H9 (cell line): ENCODE measurements at regions not wholly inside any gene's neighbourhood (a gene's known extent, or its start where the extent isn't known, plus 50 kb on each side); places are given as distances from the start of the nearest gene placed in this dataset.

Experiments used
- DNase-seq: peaks from one replicate; pipeline ENCODE4 v3.0.0-alpha.2; 2017
- H2AFZ ChIP-seq: one replicate; pipeline ENCODE4 v1.6.1; 2013; ENCODE audit warnings: mild to moderate bottlenecking, low read length, control low read depth, moderate library complexity
- H2AK5ac ChIP-seq: 2 replicates; pipeline ENCODE4 v1.6.1; 2013; ENCODE audit warnings: low read length, control low read depth, mixed read lengths; ENCODE audit not compliant: insufficient read length
- H2BK120ac ChIP-seq: one replicate; pipeline ENCODE4 v1.6.1; 2013; ENCODE audit warnings: low read depth, mild to moderate bottlenecking, low read length, control low read depth, inconsistent platforms; ENCODE audit not compliant: poor library complexity, severe bottlenecking
- H2BK12ac ChIP-seq: 2 replicates; pipeline ENCODE4 v1.6.1; 2013; ENCODE audit warnings: low read length, control low read depth, mixed read lengths, low read depth; ENCODE audit not compliant: insufficient read length
- H2BK15ac ChIP-seq: 2 replicates; pipeline ENCODE4 v1.6.1; 2013; ENCODE audit warnings: low read depth, low read length, control low read depth
- H2BK20ac ChIP-seq: one replicate; pipeline ENCODE4 v1.6.1; 2013; ENCODE audit warnings: low read depth, mild to moderate bottlenecking, low read length, control low read depth, inconsistent platforms; ENCODE audit not compliant: poor library complexity, severe bottlenecking
- H2BK5ac ChIP-seq: 2 replicates; pipeline ENCODE4 v1.6.1; 2013; ENCODE audit warnings: low read length, control low read depth, mixed read lengths; ENCODE audit not compliant: insufficient read length
- H3K14ac ChIP-seq: 2 replicates; pipeline ENCODE4 v1.6.1; 2013; ENCODE audit warnings: low read length, control low read depth; ENCODE audit not compliant: insufficient read depth
- H3K18ac ChIP-seq: 2 replicates; pipeline ENCODE4 v1.6.1; 2013; ENCODE audit warnings: low read depth, mild to moderate bottlenecking, mixed read lengths, low read length, control low read depth; ENCODE audit not compliant: insufficient read length
- H3K23ac ChIP-seq: 2 replicates; pipeline ENCODE4 v1.6.1; 2013; ENCODE audit warnings: low read length, control low read depth, mixed read lengths, low read depth; ENCODE audit not compliant: insufficient read length
- H3K23me2 ChIP-seq: 2 replicates; pipeline ENCODE4 v1.6.1; 2013; ENCODE audit warnings: low read depth, mild to moderate bottlenecking, mixed read lengths, low read length, control low read depth; ENCODE audit not compliant: insufficient read length, poor library complexity, severe bottlenecking
- H3K27ac ChIP-seq: 2 replicates; pipeline ENCODE4 v1.5.1; 2013; ENCODE audit warnings: low read length, control low read depth, mixed read lengths, low read depth; ENCODE audit not compliant: insufficient read length
- H3K27me3 ChIP-seq: 2 replicates; pipeline ENCODE4 v1.6.1; 2013; ENCODE audit warnings: low read length, control low read depth, inconsistent platforms; ENCODE audit not compliant: insufficient read depth
- H3K4ac ChIP-seq: 2 replicates; pipeline ENCODE4 v1.6.1; 2013; ENCODE audit warnings: low read depth, mild to moderate bottlenecking, control low read depth, inconsistent platforms, low read length, moderate library complexity
- H3K4me1 ChIP-seq: 2 replicates; pipeline ENCODE4 v1.6.1; 2013; ENCODE audit warnings: low read length, control low read depth, inconsistent platforms; ENCODE audit not compliant: insufficient read depth
- H3K4me2 ChIP-seq: 2 replicates; pipeline ENCODE4 v1.6.1; 2013; ENCODE audit warnings: low read length, control low read depth, mixed read lengths; ENCODE audit not compliant: insufficient read length, insufficient read depth
- H3K56ac ChIP-seq: 2 replicates; pipeline ENCODE4 v1.6.1; 2013; ENCODE audit warnings: low read depth, mild to moderate bottlenecking, mixed read lengths, low read length, control low read depth; ENCODE audit not compliant: insufficient read length
- H3K79me1 ChIP-seq: 2 replicates; pipeline ENCODE4 v1.6.1; 2013; ENCODE audit warnings: low read depth, mild to moderate bottlenecking, moderate library complexity, low read length, control low read depth, inconsistent platforms; ENCODE audit not compliant: insufficient read depth, poor library complexity, severe bottlenecking
- H3K79me2 ChIP-seq: 2 replicates; pipeline ENCODE4 v1.6.1; 2013; ENCODE audit warnings: low read length, control low read depth, inconsistent platforms; ENCODE audit not compliant: insufficient read depth
- H3K9ac ChIP-seq: 2 replicates; pipeline ENCODE4 v1.6.1; 2013; ENCODE audit warnings: low read length, control low read depth, mixed read lengths; ENCODE audit not compliant: insufficient read length; ENCODE audit errors: extremely low read depth
- H3K9me3 ChIP-seq: one replicate; pipeline ENCODE4 v1.6.1; 2013; ENCODE audit warnings: low read depth, low read length, inconsistent platforms; ENCODE audit not compliant: control insufficient read depth
- H3T11ph ChIP-seq: one replicate; pipeline ENCODE4 v1.6.1; 2013; ENCODE audit warnings: mild to moderate bottlenecking, low read length, control low read depth, inconsistent platforms
- H4K20me1 ChIP-seq: one replicate; pipeline ENCODE4 v1.6.1; 2013; ENCODE audit not compliant: control insufficient read depth, insufficient read length, insufficient read depth
- H4K5ac ChIP-seq: 2 replicates; pipeline ENCODE4 v1.6.1; 2013; ENCODE audit warnings: low read depth, mild to moderate bottlenecking, mixed read lengths, low read length, control low read depth; ENCODE audit not compliant: insufficient read length
- H4K8ac ChIP-seq: replicated peaks from 2 replicates; pipeline ENCODE4 v1.6.1; 2013; ENCODE audit warnings: low read length, control low read depth, mixed read lengths, low read depth; ENCODE audit not compliant: insufficient read length
- H4K91ac ChIP-seq: 2 replicates; pipeline ENCODE4 v1.6.1; 2013; ENCODE audit warnings: low read depth, mild to moderate bottlenecking, moderate library complexity, mixed read lengths, low read length, control low read depth; ENCODE audit not compliant: insufficient read length
- H3K27ac Mint-ChIP-seq, 3 experiments: 2 replicates in 2 of 3; 3 replicates in 1 of 3; pipeline ENCODE4 v1.8.0; 2020 to 2021; ENCODE audit warnings: mixed read lengths in 3 of 3, mild to moderate bottlenecking in 1 of 3, moderate library complexity in 1 of 3
- H3K27me3 Mint-ChIP-seq: 2 replicates; pipeline ENCODE4 v1.8.0; 2021; ENCODE audit warnings: low read depth, mild to moderate bottlenecking, moderate library complexity, mixed read lengths
- H3K36me3 Mint-ChIP-seq, 3 experiments: 2 replicates in 2 of 3; 3 replicates in 1 of 3; pipeline ENCODE4 v1.8.0; 2020 to 2021; ENCODE audit warnings: low read depth in 3 of 3, mixed read lengths in 3 of 3; ENCODE audit not compliant: insufficient read depth in 1 of 3
- H3K4me1 Mint-ChIP-seq, 2 experiments: 2 replicates each; pipeline ENCODE4 v1.8.0; 2020; ENCODE audit warnings: mixed read lengths in 2 of 2
- H3K4me3 Mint-ChIP-seq, 2 experiments: 2 replicates in 1 of 2; 3 replicates in 1 of 2; pipeline ENCODE4 v1.8.0; 2020 to 2021; ENCODE audit warnings: mild to moderate bottlenecking in 2 of 2, mixed read lengths in 2 of 2, moderate library complexity in 1 of 2
- H3K9me3 Mint-ChIP-seq, 2 experiments: 2 replicates in 1 of 2; 3 replicates in 1 of 2; pipeline ENCODE4 v1.8.0; 2020; ENCODE audit warnings: mild to moderate bottlenecking in 2 of 2, mixed read lengths in 2 of 2, moderate library complexity in 1 of 2
- WGBS: extraction: QIAGEN DNeasy Blood & Tissue Kit; methylation state at CpG from one replicate; pipeline ENCODE4 v1.1.7; 2013; ENCODE audit warnings: missing lambda C conversion rate, low lambda C conversion rate, mixed read lengths; ENCODE audit not compliant: insufficient read length; ENCODE audit errors: extremely low coverage; 5-methylcytosine and 5-hydroxymethylcytosine counted together
- TF ChIP-seq, protein P1 (sequence below): fragments of 200-600 bp; sonication (generic); conservative IDR thresholded peaks from 3 replicates; pipeline ENCODE4 v1.8.0; 2021; ENCODE audit warnings: antibody characterized with exemption, mild to moderate bottlenecking

DNA sequence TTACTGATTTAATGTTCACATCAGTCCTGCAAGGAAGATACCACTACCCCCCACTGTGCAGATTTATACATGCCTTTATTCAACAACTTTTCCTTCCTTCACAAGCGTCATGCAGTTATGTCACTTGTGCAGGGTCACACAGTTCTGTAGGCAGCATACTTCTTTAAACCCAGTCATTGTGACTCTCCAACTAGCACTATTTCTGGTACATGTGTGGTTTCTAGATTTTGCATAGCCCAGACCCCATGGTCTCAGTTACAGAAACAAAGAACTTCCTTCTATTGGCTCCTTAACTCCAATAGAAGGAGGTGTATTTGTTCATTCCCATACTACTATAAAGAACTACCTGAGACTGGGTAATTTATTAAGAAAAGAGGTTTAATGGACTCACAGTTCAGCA is 333.1 kb downstream of the ZNF516 start:
- H2BK5ac ChIP-seq, result no peak overlapping the region
- no peak overlapping the region for H3K4ac ChIP-seq
- H3K9ac ChIP-seq, result no peak overlapping the region
- H3K27me3 Mint-ChIP-seq, result no peaks in the 10 kb centered on the region
- H3K9me3 Mint-ChIP-seq, result peaks cover 2 to 3% of the 10 kb centered on the region in 2 experiments; a peak in 3 of 5 replicates
- no peak overlapping the region for H3K4me2 ChIP-seq
- no peaks in the 10 kb centered on the region for H3K23me2 ChIP-seq
- no peaks in the 10 kb centered on the region for H3K4me1 Mint-ChIP-seq
- no CpG with 5 or more reads among the region's 1 CpG for WGBS
- no peak overlapping the region for H3K27ac ChIP-seq
- H2AK5ac ChIP-seq, result no peak overlapping the region
- no peak overlapping the region for H2BK12ac ChIP-seq
- TF ChIP-seq, protein P1, sequence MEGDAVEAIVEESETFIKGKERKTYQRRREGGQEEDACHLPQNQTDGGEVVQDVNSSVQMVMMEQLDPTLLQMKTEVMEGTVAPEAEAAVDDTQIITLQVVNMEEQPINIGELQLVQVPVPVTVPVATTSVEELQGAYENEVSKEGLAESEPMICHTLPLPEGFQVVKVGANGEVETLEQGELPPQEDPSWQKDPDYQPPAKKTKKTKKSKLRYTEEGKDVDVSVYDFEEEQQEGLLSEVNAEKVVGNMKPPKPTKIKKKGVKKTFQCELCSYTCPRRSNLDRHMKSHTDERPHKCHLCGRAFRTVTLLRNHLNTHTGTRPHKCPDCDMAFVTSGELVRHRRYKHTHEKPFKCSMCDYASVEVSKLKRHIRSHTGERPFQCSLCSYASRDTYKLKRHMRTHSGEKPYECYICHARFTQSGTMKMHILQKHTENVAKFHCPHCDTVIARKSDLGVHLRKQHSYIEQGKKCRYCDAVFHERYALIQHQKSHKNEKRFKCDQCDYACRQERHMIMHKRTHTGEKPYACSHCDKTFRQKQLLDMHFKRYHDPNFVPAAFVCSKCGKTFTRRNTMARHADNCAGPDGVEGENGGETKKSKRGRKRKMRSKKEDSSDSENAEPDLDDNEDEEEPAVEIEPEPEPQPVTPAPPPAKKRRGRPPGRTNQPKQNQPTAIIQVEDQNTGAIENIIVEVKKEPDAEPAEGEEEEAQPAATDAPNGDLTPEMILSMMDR, result no peak
- no peak overlapping the region for H2BK120ac ChIP-seq
- no peak overlapping the region for H3K4me3 Mint-ChIP-seq
- no peaks in the 10 kb centered on the region for H3K79me1 ChIP-seq
- H3K27ac Mint-ChIP-seq, result no peak overlapping the region
- no peak overlapping the region for H2AFZ ChIP-seq
- H3K4me1 ChIP-seq, result no peaks in the 10 kb centered on the region
- no peak overlapping the region for H4K5ac ChIP-seq
- no peaks in the 10 kb centered on the region for H3K79me2 ChIP-seq
- H3K18ac ChIP-seq, result no peak overlapping the region
- H3K27me3 ChIP-seq, result no peaks in the 10 kb centered on the region
- DNase-seq, result no peak
- H2BK20ac ChIP-seq, result no peak overlapping the region
- H3T11ph ChIP-seq, result no peak overlapping the region
- H2BK15ac ChIP-seq, result no peak overlapping the region
- H4K8ac ChIP-seq, result no peak overlapping the region
- no peak overlapping the region for H3K14ac ChIP-seq
- no peak overlapping the region for H4K91ac ChIP-seq
- H3K9me3 ChIP-seq, result no peaks in the 10 kb centered on the region
- H3K36me3 Mint-ChIP-seq, result no peaks in the 10 kb centered on the region
- no peak overlapping the region for H3K23ac ChIP-seq
- no peak overlapping the region for H3K56ac ChIP-seq
- no peaks in the 10 kb centered on the region for H4K20me1 ChIP-seq
